Hepatocyte (in vitro differentiated cells): ENCODE measurements at regions not wholly inside any gene's neighbourhood (a gene's known extent, or its start where the extent isn't known, plus 50 kb on each side); places are given as distances from the start of the nearest gene placed in this dataset.

Experiments used
- DNase-seq: peaks from one replicate; pipeline ENCODE4 v3.0.0-alpha.2; 2016; ENCODE audit warnings: low spot score
- H2AFZ ChIP-seq: fragments of 200-600 bp; sonication (generic); 2 replicates; pipeline ENCODE4 v1.6.0; 2016; ENCODE audit warnings: antibody characterized with exemption, mild to moderate bottlenecking
- H3K27ac ChIP-seq: fragments of 200-600 bp; sonication (generic); 2 replicates; pipeline ENCODE4 v1.5.1; 2016; ENCODE audit warnings: mild to moderate bottlenecking
- H3K27me3 ChIP-seq: fragments of 200-600 bp; sonication (generic); 2 replicates; pipeline ENCODE4 v1.6.1; 2016
- H3K36me3 ChIP-seq: fragments of 200-600 bp; sonication (generic); replicated peaks from 2 replicates; pipeline ENCODE4 v1.5.1; 2016; ENCODE audit warnings: low read depth; ENCODE audit not compliant: insufficient read depth
- H3K4me1 ChIP-seq: fragments of 200-600 bp; sonication (generic); 2 replicates; pipeline ENCODE4 v1.5.1; 2016; ENCODE audit warnings: mild to moderate bottlenecking, moderate library complexity; ENCODE audit not compliant: insufficient read depth
- H3K4me2 ChIP-seq: fragments of 200-600 bp; sonication (generic); 2 replicates; pipeline ENCODE4 v1.6.0; 2016
- H3K4me3 ChIP-seq: fragments of 200-600 bp; sonication (generic); 2 replicates; pipeline ENCODE4 v1.5.1; 2016; ENCODE audit warnings: mild to moderate bottlenecking
- H3K79me2 ChIP-seq: fragments of 200-600 bp; sonication (generic); 2 replicates; pipeline ENCODE4 v1.6.0; 2017; ENCODE audit warnings: mild to moderate bottlenecking
- H3K9me2 ChIP-seq: fragments of 200-600 bp; sonication (generic); replicated peaks from 2 replicates; pipeline ENCODE4 v1.6.0; 2017; ENCODE audit warnings: mild to moderate bottlenecking; ENCODE audit not compliant: insufficient read depth
- H3K9me3 ChIP-seq: fragments of 200-600 bp; sonication (generic); 2 replicates; pipeline ENCODE4 v1.5.1; 2016; ENCODE audit warnings: low read depth, mild to moderate bottlenecking
- H4K20me1 ChIP-seq: fragments of 200-600 bp; sonication (generic); 2 replicates; pipeline ENCODE4 v1.6.0; 2016; ENCODE audit warnings: mild to moderate bottlenecking; ENCODE audit not compliant: insufficient read depth, poor library complexity, severe bottlenecking
- EZH2 ChIP-seq: fragments of 200-600 bp; sonication (generic); IDR thresholded peaks from 2 replicates; pipeline ENCODE4 v1.6.1; 2016; ENCODE audit warnings: antibody characterized with exemption, mild to moderate bottlenecking, borderline replicate concordance
- EZH2phosphoT487 ChIP-seq: fragments of 200-600 bp; sonication (generic); IDR thresholded peaks from one replicate; pipeline ENCODE4 v1.6.1; 2018; ENCODE audit warnings: antibody characterized with exemption, mild to moderate bottlenecking, low read depth, moderate library complexity; ENCODE audit not compliant: unreplicated experiment, severe bottlenecking
- WGBS: methylation state at CpG from one replicate; pipeline ENCODE4 v1.1.6; 2016; ENCODE audit warnings: low lambda C conversion rate; ENCODE audit errors: missing lambda C conversion rate; 5-methylcytosine and 5-hydroxymethylcytosine counted together
- TF ChIP-seq, protein P1 (sequence below): fragments of 200-600 bp; sonication (generic); IDR thresholded peaks from 2 replicates; pipeline ENCODE4 v1.5.1; 2016; ENCODE audit warnings: antibody characterized with exemption, mild to moderate bottlenecking; ENCODE audit not compliant: poor library complexity

DNA sequence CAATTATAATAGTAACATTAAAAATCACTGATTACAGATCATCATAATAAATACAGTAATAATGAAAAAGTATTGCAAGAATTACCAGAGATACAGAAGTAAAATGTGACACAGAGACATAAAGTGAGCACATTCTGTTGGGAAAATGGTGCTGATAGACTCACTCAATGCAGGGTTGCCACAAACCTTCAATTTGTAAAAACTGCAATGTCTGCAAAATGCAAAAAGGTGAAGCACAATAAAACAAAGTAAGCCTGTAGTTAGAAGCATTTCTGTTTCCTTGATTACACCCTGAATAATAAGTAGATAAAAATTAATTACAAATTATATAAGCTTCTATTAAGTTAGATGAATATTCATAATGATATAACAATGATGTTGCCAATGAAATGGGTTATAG lies 736.2 kb upstream of the CHD1 start:
- H3K27me3 ChIP-seq, result no peaks in the 10 kb centered on the region
- H2AFZ ChIP-seq, result no peak overlapping the region
- no peaks in the 10 kb centered on the region for H3K36me3 ChIP-seq
- no peak overlapping the region for H3K4me3 ChIP-seq
- no peaks in the 10 kb centered on the region for H3K9me2 ChIP-seq
- no peak for DNase-seq
- no peak overlapping the region for H3K27ac ChIP-seq
- no peaks in the 10 kb centered on the region for H4K20me1 ChIP-seq
- no peak overlapping the region for H3K4me2 ChIP-seq
- H3K9me3 ChIP-seq, result no peaks in the 10 kb centered on the region
- no peaks in the 10 kb centered on the region for H3K4me1 ChIP-seq
- H3K79me2 ChIP-seq, result no peaks in the 10 kb centered on the region
- TF ChIP-seq EZH2 (no peak), EZH2phosphoT487 (no peak)
- TF ChIP-seq, protein P1, sequence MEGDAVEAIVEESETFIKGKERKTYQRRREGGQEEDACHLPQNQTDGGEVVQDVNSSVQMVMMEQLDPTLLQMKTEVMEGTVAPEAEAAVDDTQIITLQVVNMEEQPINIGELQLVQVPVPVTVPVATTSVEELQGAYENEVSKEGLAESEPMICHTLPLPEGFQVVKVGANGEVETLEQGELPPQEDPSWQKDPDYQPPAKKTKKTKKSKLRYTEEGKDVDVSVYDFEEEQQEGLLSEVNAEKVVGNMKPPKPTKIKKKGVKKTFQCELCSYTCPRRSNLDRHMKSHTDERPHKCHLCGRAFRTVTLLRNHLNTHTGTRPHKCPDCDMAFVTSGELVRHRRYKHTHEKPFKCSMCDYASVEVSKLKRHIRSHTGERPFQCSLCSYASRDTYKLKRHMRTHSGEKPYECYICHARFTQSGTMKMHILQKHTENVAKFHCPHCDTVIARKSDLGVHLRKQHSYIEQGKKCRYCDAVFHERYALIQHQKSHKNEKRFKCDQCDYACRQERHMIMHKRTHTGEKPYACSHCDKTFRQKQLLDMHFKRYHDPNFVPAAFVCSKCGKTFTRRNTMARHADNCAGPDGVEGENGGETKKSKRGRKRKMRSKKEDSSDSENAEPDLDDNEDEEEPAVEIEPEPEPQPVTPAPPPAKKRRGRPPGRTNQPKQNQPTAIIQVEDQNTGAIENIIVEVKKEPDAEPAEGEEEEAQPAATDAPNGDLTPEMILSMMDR, result no peak

DNA sequence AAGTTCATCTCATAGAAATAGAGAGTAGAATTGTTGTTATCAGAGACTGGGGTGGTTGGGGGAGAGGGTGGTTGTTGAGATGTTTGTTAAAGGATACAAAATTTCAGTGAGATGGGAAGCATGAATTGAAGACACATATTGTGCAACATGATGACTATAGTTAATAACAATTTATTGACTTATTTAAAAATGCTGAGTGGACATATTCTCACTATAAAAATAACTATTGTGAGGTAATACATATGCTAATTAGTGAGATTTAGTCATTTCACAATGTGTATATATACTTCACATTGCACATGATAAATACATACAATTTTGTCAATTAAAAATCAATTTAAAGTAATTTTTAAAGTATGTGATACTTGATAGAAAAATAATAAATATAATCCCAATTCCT lies 722.5 kb upstream of the CHD1 start:
- Histone ChIP-seq H4K20me1 (no peaks in the 10 kb centered on the region), H3K4me3 (no peak overlapping the region), H3K27me3 (no peaks in the 10 kb centered on the region), H2AFZ (no peak overlapping the region), H3K79me2 (no peaks in the 10 kb centered on the region), H3K36me3 (no peaks in the 10 kb centered on the region), H3K9me3 (no peaks in the 10 kb centered on the region), H3K4me1 (no peaks in the 10 kb centered on the region), H3K9me2 (no peaks in the 10 kb centered on the region), H3K4me2 (no peak overlapping the region), H3K27ac (no peak overlapping the region)
- no peak for TF ChIP-seq EZH2
- TF ChIP-seq EZH2phosphoT487, result no peak
- TF ChIP-seq, protein P1, result no peak
- DNase-seq, result no peak

DNA sequence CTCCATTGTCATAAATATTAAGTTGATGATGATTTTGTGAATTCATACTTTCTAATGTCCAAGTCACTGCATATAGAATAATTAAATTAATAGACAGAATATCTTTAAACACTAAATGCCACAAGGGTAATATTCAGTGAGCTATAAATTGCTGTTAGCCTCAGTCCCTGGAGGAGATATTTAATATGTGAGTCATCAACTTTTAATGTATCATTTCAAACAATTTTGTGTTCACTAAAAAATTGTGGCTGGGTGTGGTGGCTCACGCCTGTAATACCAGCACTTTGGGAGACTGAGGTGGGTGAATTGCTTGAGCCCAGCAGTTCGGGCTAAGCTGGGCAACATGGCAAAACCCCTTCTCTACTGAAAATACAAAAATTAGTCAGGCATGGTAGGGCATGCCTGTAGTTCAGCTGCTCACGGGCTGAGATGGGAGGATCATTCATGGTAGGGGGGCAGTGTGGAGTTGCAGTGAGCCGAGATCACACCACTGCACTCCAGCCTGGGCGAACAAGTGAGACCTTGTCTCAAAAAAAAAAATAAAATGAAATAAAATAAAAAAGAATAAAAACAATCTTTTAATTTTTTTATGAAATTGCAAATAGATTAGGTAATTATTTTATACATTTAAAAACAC lies 717.3 kb upstream of the CHD1 start:
- no peaks in the 10 kb centered on the region for H3K9me3 ChIP-seq
- no peaks in the 10 kb centered on the region for H3K27me3 ChIP-seq
- H4K20me1 ChIP-seq, result no peaks in the 10 kb centered on the region
- no peak overlapping the region for H3K4me2 ChIP-seq
- no peaks in the 10 kb centered on the region for H3K9me2 ChIP-seq
- no peak for DNase-seq
- 61% methylated on average over 5 of the region's 5 CpGs for WGBS
- no peaks in the 10 kb centered on the region for H3K79me2 ChIP-seq
- no peak overlapping the region for H2AFZ ChIP-seq
- TF ChIP-seq EZH2phosphoT487, result no peak
- TF ChIP-seq, protein P1, result no peak
- TF ChIP-seq EZH2, result no peak
- H3K36me3 ChIP-seq, result no peaks in the 10 kb centered on the region
- H3K4me3 ChIP-seq, result no peak overlapping the region
- H3K27ac ChIP-seq, result no peak overlapping the region
- no peaks in the 10 kb centered on the region for H3K4me1 ChIP-seq

DNA sequence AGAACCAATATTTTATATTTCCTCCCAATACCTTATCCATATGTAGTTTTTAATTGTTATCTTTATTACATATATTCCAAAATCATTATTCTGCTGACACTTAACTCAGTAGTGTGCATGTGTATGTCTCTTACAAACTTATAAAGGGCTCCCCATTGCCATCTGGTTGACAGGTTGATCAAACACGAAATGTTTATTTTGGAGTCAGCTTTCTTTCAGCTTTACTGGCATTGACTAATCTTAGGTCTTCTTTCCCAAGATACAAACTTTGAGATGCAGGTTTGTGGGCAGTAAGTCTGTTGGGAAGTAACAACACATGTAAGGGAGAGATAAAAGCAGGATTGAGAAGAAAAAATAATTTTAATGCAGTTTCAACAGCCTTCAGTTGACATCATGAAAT lies 716.0 kb upstream of the CHD1 start:
- TF ChIP-seq, protein P1, result no peak
- no peak for TF ChIP-seq EZH2
- Histone ChIP-seq H3K27ac (no peak overlapping the region), H3K4me1 (no peaks in the 10 kb centered on the region), H3K9me2 (no peaks in the 10 kb centered on the region), H3K9me3 (no peaks in the 10 kb centered on the region), H3K27me3 (no peaks in the 10 kb centered on the region), H3K4me3 (no peak overlapping the region), H3K79me2 (no peaks in the 10 kb centered on the region), H3K36me3 (no peaks in the 10 kb centered on the region), H4K20me1 (no peaks in the 10 kb centered on the region), H2AFZ (no peak overlapping the region), H3K4me2 (no peak overlapping the region)
- 67% methylated on average over 1 of the region's 1 CpG for WGBS
- no peak for DNase-seq
